Right renal pelvis (tissue), 4 donors: ENCODE measurements at regions not wholly inside any gene's neighbourhood (a gene's known extent, or its start where the extent isn't known, plus 50 kb on each side); places are given as distances from the start of the nearest gene placed in this dataset.

Experiments
- DNase-seq, 4 donors: peaks; one replicate each; pipeline ENCODE4 v3.0.0-alpha.2; 2013; ENCODE audit warnings: low read depth in 4 of 4, low spot score in 3 of 4, missing footprints in 1 of 4

DNA sequence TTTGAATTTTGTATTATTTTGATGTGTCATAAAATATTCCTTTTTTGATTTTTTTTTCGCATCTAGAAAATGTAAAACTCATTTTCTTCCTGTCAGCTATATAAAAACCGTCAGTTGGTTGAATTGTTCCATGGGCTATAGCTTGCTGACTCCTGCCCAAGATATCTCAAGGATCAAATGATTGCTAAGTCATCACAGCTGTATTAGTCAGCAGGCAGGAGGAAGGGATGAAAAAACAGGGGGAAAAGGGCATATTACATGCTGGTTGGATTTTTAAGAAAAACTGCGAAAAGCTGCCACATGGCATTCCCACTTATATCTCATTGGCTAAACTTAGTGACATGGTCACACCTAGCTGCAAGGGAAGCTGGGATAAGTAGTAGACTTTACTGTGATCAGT is 569.9 kb downstream of the BCKDHB start:
- DNase-seq: no peak

DNA sequence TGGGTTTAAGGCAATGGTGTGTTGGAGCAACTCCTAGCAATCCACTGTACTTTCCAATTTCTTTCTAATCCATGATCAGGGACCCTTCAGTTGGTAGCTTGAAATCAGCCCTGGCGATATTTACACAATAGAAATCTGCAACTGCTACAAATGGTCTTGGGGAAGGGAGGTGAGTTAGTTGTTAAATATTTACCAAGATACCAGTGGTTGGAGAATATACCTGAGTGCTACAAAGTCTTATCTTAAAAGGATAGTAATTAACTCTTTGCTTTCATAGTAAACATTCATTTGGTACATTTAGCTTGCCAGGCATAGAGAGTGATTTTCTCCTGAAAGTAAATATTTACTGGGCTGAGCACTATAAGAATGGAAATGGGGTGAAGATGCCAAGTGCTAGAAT is 568.2 kb downstream of the BCKDHB start:
- no peak for DNase-seq

GRCh38 chr6:80673367-80673766 is 566.9 kb downstream of the BCKDHB start:
- no peak for DNase-seq

DNA sequence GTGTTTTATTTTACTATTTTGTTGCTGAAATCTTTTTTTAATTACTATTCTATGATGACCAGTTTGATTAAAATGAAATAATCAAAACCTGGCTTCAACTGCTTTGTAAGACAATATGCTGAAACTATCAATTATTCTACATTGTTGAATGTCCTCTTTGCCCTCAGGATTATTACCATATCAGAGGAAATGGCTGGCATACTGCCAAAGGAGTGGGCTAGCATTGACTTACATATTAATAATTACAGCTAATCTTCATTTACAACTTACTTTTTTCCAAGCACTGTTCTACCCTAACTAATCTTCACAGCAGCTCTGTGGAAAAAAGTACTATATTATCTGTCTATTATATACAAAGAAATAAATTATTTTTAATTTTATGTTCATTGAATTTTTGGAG is 560.5 kb downstream of the BCKDHB start:
- DNase-seq: no peak

GRCh38 chr6:80658926-80659325 is 552.5 kb downstream of the BCKDHB start:
- DNase-seq: no peak

- no peak for DNase-seq
These were observed 540.7 kb downstream of the BCKDHB start for GRCh38 chr6:80647156-80647555.

- DNase-seq: no peak
These were observed 537.4 kb downstream of the BCKDHB start for GRCh38 chr6:80643881-80644280.

GRCh38 chr6:80642452-80642851 is 536.0 kb downstream of the BCKDHB start:
- no peak for DNase-seq

DNA sequence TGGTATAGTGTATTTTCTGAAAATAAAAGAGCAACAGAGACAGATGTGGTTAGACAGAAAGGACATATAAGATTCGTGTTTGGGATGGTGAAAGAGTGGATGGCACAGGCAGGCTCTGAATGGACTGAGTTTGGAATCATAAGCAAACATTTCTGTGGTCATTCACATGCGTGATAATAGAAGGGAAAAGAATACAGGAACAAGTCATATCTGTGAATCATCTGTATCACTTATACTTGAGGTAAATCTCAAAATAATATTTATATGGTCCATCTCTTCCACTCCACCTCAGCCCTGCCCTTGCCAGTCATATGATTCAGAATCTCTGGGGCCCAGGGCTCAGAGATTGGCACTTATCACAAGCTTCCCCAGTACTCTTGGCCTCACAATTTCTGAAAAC is 535.1 kb downstream of the BCKDHB start:
- DNase-seq: no peak

GRCh38 chr6:80640176-80640575 is 533.7 kb downstream of the BCKDHB start:
- DNase-seq: no peak

- no peak for DNase-seq
These were observed 532.7 kb downstream of the BCKDHB start for GRCh38 chr6:80639181-80639629.

DNA sequence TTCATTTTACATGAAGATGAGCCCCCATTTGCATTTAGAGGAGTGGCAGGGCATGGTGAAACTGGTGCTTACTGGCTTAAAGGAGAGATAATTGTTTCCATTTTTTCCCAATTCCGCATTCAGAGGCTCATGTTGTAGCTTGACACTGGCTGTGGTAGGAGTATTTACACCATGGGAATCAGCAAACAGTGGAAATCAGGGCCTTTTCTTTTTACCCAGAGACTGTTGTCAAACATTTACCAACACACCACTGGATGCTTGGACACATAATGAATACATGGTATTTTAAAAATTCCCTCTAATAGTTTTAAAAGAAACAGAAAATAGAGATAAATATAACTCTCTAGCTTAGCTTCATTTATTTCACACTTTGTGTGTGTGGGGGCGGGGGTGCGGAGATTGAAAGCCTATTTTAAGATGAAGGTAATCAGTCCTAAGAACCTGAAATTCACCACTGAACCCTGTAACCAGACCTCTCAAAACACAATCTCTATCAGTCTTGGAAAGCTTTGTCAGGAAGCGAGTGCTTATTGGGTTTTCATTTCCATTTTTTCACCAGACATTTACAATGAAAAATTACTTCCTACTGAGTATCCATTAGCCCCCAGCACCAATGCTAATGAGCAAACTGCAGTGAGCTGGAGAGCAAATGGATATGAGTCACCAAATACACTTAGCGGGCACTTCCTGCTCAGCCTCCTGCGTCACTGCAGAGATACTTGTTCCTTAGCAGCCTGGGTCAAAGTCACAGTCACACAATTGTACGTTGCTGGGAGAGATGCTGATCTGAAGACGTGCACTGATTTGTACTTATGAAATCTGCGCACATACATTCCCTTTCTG is 532.0 kb downstream of the BCKDHB start:
- DNase-seq: peak; percentile 1 to 14 (median 12)

GRCh38 chr6:80637312-80637711 is 530.8 kb downstream of the BCKDHB start:
- no peak for DNase-seq

- DNase-seq: no peak
These were observed 530.2 kb downstream of the BCKDHB start for GRCh38 chr6:80636689-80637088.

- DNase-seq: no peak
These were observed 526.9 kb downstream of the BCKDHB start for GRCh38 chr6:80633412-80633811.

- no peak for DNase-seq
These were observed 518.9 kb downstream of the BCKDHB start for GRCh38 chr6:80625405-80625804.

DNA sequence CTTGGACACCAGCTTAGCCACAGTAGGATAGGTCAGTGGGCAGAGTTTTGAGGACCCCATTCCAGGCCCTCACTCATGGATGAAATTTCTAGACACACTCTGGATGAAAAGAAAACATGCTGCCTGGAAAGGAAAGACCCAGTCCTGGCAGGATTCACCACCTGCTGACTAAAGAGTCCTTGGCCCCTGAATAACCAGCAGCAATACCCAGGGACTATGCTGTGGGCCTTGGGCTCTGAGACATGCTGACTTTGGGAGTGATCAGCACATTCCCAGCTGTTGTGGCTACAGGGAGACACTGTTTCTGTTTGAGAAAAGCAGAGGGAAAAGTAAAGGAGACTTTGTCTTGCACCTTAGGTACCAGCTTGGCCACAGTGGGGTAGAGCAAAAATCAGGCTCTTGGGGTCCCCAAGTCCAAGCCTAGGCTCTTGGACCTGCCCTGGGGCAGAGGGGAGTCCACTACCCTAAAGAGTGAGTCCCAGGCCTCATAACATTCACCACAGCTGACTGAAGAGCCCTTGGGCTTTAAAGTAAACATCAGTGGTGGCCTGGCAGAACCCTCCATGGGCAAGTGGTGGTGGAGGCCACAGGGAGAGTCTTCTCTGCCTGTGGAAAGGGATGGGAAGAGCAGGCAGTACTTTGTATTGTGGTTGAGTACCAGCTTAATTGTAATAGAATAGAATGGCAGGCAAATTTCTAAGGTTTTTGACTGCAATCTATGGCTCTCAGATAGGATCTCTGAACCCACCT is 516.8 kb downstream of the BCKDHB start:
- no peak for DNase-seq

DNA sequence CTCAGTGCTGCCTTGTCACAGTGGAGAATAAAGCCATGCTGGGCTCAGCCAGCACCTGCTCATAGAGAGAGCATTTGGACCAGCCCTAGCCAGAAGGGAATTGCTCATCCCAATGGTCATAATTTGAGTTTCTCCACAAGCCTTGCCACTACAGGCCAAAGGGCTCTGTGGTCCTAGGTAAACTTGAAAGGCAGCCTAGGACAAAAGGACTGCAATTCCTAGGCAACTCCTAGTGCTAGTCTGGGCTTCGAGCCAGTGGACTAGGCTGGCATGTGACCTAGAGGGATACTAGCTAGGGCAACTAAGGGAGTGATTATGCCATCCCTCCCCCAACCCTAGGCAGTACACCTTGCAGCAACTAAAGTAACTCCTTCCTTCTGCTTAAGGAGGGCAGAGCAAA is 516.2 kb downstream of the BCKDHB start:
- DNase-seq: no peak

GRCh38 chr6:80618953-80619352 is 512.5 kb downstream of the BCKDHB start:
- no peak for DNase-seq

DNA sequence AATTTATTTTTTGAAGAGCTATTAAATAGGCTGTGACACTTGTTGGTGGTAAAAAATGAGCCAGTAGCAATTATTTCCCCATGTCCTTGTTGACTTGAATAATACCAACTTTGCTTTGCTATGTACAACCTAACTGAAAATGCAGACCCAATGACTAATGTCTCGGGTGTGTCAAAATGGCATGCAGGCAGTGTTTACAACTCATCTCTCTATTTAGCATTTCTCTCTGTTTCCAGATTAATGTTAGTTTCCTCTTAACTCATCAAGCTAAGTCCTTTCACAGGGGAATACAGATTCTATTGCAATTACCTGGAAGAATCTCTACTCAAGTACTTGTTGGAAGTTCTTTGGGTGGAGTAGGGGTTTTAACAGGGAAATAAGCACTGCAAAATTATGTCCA is 504.4 kb downstream of the BCKDHB start:
- DNase-seq: no peak

- DNase-seq: no peak
These were observed 502.4 kb downstream of the BCKDHB start for GRCh38 chr6:80608881-80609280.

DNA sequence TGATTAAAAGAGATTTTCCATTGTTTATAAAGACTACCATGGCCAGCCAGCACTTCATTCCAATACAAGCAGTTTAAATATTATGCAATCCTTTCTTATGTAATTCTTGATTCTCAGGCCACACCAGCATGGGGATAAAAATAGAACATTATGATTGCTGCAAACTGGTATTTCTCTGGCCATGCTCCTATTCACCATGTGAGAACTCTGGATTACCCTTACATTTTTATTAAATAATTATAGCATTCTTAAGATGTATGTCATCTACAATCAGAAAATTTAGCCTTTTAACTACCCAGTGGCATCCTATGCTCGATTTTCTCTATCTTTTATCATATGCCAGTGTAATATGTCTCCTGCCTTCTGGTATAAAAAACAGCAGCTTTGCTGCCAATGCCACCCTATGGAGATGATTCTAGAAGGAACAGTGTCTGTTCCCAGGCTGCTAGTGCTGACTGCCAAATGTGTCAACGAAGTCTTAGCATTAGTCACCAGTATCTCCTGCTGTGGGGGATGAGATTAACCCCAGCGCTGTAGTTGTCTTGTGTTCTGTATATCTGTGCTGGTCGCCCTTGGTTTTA is 501.4 kb downstream of the BCKDHB start:
- DNase-seq: no peak
